Heart left ventricle (tissue), 16 donors: ENCODE measurements at regions not wholly inside any gene's neighbourhood (a gene's known extent, or its start where the extent isn't known, plus 50 kb on each side); places are given as distances from the start of the nearest gene placed in this dataset.

Experiments used
- ATAC-seq, 4 donors: fragments of 200-7000 bp; cut with Tn5 transposase; one replicate each; pipeline ENCODE4 v1.9.1; 2020 to 2022; ENCODE audit warnings: moderate library complexity in 4 of 4, mild to moderate bottlenecking in 3 of 4, moderate number of reproducible peaks in 1 of 4
- DNase-seq, 5 donors: peaks; one replicate each; pipeline ENCODE4 v3.0.0-alpha.2; 2020
- H3K27ac ChIP-seq, 12 donors: fragments of 200-600 bp; sonication (generic) in 4 of 12; one replicate each; pipeline versions ENCODE4 v1.5.0 to v1.8.0; 2016 to 2022; ENCODE audit warnings: mild to moderate bottlenecking in 2 of 12
- H3K27me3 ChIP-seq, 9 donors: fragments of 200-600 bp; sonication (generic) in 2 of 9; one replicate each; pipeline versions ENCODE4 v1.5.1 to v1.8.0; 2016 to 2022; ENCODE audit warnings: mild to moderate bottlenecking in 3 of 9
- H3K36me3 ChIP-seq, 9 donors: fragments of 200-600 bp; sonication (generic) in 2 of 9; one replicate each; pipeline versions ENCODE4 v1.5.0 to v1.8.0; 2018 to 2022; ENCODE audit warnings: mild to moderate bottlenecking in 2 of 9
- H3K4me1 ChIP-seq, 12 donors: fragments of 200-600 bp; sonication (generic) in 4 of 12; one replicate each; pipeline versions ENCODE4 v1.5.0 to v1.8.0; 2016 to 2022; ENCODE audit warnings: mild to moderate bottlenecking in 3 of 12
- H3K4me3 ChIP-seq, 12 donors: fragments of 200-600 bp; sonication (generic) in 4 of 12; one replicate each; pipeline versions ENCODE4 v1.5.0 to v1.8.0; 2017 to 2022; ENCODE audit warnings: mild to moderate bottlenecking in 9 of 12, moderate library complexity in 4 of 12
- H3K9me3 ChIP-seq, 12 donors: fragments of 200-600 bp; sonication (generic) in 4 of 12; one replicate each; pipeline versions ENCODE4 v1.5.0 to v1.8.0; 2016 to 2022; ENCODE audit warnings: mild to moderate bottlenecking in 1 of 12
- CTCF ChIP-seq, 12 donors: fragments of 200-600 bp; sonication (generic) in 4 of 12; IDR thresholded peaks; one replicate each; pipeline versions ENCODE4 v1.5.0 to v1.8.0; 2018 to 2022; ENCODE audit warnings: antibody characterized with exemption in 12 of 12, mild to moderate bottlenecking in 5 of 12
- POLR2A ChIP-seq, 2 donors: fragments of 450-650 bp; IDR thresholded peaks; one replicate each; pipeline ENCODE4 v1.6.1; 2017; ENCODE audit warnings: antibody characterized with exemption in 2 of 2, mild to moderate bottlenecking in 2 of 2, moderate library complexity in 2 of 2
- WGBS, 4 donors: extraction: QIAGEN DNeasy Blood & Tissue Kit in 2 of 4; methylation state at CpG; one replicate each; pipeline versions ENCODE4 v1.1.5 to v1.1.7; 2013 to 2018; 5-methylcytosine and 5-hydroxymethylcytosine counted together
- intact Hi-C, 10 donors: fragments of 100-400 bp; cut with DNase I; formaldehyde crosslinking; loops; one replicate each; pipeline versions ENCODE4 v1.11.1 to v1.14.2; 2022
- donor health status: ischemic (EF 13 %, LVEDD 7.1; RV severe dilation, severe dysfunction).
- donor health status: healthy with polysubstance abuse.
- donor health status: DM: no; HTN: yes; CAD: no.
- donor health status: DM: no; HTN: no; CAD: no.
- donor health status: ischemic (EF 25% LVEDD 6.9; RV normal size, moderate dysfunction).
- donor health status: ischemic (EF 25% LVEDD 5.7; RV mildly dilated, moderate dysfunction).
- donor health status: healthy.
- donor health status: DM: yes; HTN: yes; CAD: no.
- donor health status: ischemic (EF 35%, LVEDD 5.7; RV mildly dilated, moderate dysfunction).
- donor health status: nonischemic (EF 11% LVEDD 7.7; RV severe dilation, severe dysfunction).
- donor health status: DM: yes; HTN: yes; CAD: no.
- donor health status: PGD.
- donor health status: ischemic (EF 29% LVEDD 5.4; RV normal size, mild dysfunction).
- donor health status: nonischemic (EF 23%, LVEDD 6.1; RV moderate dilation, normal function).

- WGBS, 4 donors = 82 to 86% (median 85%) methylated on average over 2 of the region's 2 CpGs
- TF ChIP-seq CTCF (IDR thresholded peaks at IDR 0.05) = no peak
- Histone ChIP-seq H3K4me3 (no peak overlapping the region), H3K36me3 (no peaks in the 10 kb centered on the region), H3K27me3 (no peaks in the 10 kb centered on the region), H3K27ac (peak overlapping the region in 1 of 12 donors; percentile 6), H3K9me3 (no peaks in the 10 kb centered on the region), H3K4me1 (peaks cover 0 to 15% (median 0%) of the 10 kb centered on the region in 12 donors)
- DNase-seq = no peak
- intact Hi-C loops = no loop called here
- ATAC-seq = no peak
Observed at GRCh38 chr15:36178303-36178633, 401.2 kb upstream of the CDIN1 start.

- TF ChIP-seq POLR2A (IDR thresholded peaks at IDR 0.05) (no peak), CTCF (IDR thresholded peaks at IDR 0.05) (no peak)
- no peak for DNase-seq
- H3K27me3 ChIP-seq = no peaks in the 10 kb centered on the region
- peaks cover 0 to 4% (median 0%) of the 10 kb centered on the region in 12 donors for H3K9me3 ChIP-seq
- H3K27ac ChIP-seq = no peak overlapping the region
- intact Hi-C loops = no loop called here
- no peak for ATAC-seq
- H3K36me3 ChIP-seq = no peaks in the 10 kb centered on the region
- H3K4me1 ChIP-seq = peaks cover 0 to 2% (median 0%) of the 10 kb centered on the region in 12 donors
- no peak overlapping the region for H3K4me3 ChIP-seq
- WGBS, 4 donors = 64 to 84% (median 75%) methylated on average over 2 of the region's 2 CpGs
Observed at GRCh38 chr15:36183201-36183600, 396.2 kb upstream of the CDIN1 start.

- DNase-seq = no peak
- no peaks in the 10 kb centered on the region for H3K4me1 ChIP-seq
- H3K36me3 ChIP-seq = no peaks in the 10 kb centered on the region
- no peaks in the 10 kb centered on the region for H3K27me3 ChIP-seq
- peaks cover 0 to 4% (median 0%) of the 10 kb centered on the region in 12 donors for H3K9me3 ChIP-seq
- no peak overlapping the region for H3K27ac ChIP-seq
- H3K4me3 ChIP-seq = no peak overlapping the region
- no peak for ATAC-seq
- TF ChIP-seq POLR2A (IDR thresholded peaks at IDR 0.05) (no peak), CTCF (IDR thresholded peaks at IDR 0.05) (no peak)
- 80 to 86% (median 83%) methylated on average over 1 of the region's 1 CpG for WGBS, 4 donors
- intact Hi-C loops = no loop called here
Observed at GRCh38 chr15:36185438-36185837, 394.0 kb upstream of the CDIN1 start.

- H3K36me3 ChIP-seq = no peaks in the 10 kb centered on the region
- peaks cover 0 to 4% (median 0%) of the 10 kb centered on the region in 12 donors for H3K9me3 ChIP-seq
- no peak overlapping the region for H3K4me3 ChIP-seq
- ATAC-seq (no peak), DNase-seq (no peak)
- intact Hi-C loops = no loop called here
- no peak for TF ChIP-seq POLR2A (IDR thresholded peaks at IDR 0.05)
- TF ChIP-seq CTCF (IDR thresholded peaks at IDR 0.05) = no peak
- no peaks in the 10 kb centered on the region for H3K27me3 ChIP-seq
- no peak overlapping the region for H3K27ac ChIP-seq
- no peaks in the 10 kb centered on the region for H3K4me1 ChIP-seq
Observed at GRCh38 chr15:36185845-36186244, 393.6 kb upstream of the CDIN1 start.
